Loucy (cell line): ENCODE measurements at regions not wholly inside any gene's neighbourhood (a gene's known extent, or its start where the extent isn't known, plus 50 kb on each side); places are given as distances from the start of the nearest gene placed in this dataset.

Experiments
- H2AFZ ChIP-seq: fragments of 200-600 bp; sonication (generic); 2 replicates; pipeline ENCODE4 v1.6.0; 2016; ENCODE audit warnings: antibody characterized with exemption, mild to moderate bottlenecking, low read length, moderate library complexity
- H3F3A ChIP-seq: fragments of 200-600 bp; 2 replicates; pipeline ENCODE4 v1.6.0; 2016; ENCODE audit warnings: antibody characterized with exemption, low read depth, mild to moderate bottlenecking
- H3K27me3 ChIP-seq: fragments of 200-600 bp; sonication (generic); 2 replicates; pipeline ENCODE4 v1.6.1; 2014; ENCODE audit warnings: low read length, mild to moderate bottlenecking; ENCODE audit not compliant: insufficient read depth, poor library complexity, severe bottlenecking
- H3K36me3 ChIP-seq: fragments of 200-600 bp; sonication (generic); 2 replicates; pipeline ENCODE4 v1.6.1; 2016; ENCODE audit warnings: low read length; ENCODE audit not compliant: insufficient read depth
- H3K4me1 ChIP-seq: fragments of 200-600 bp; sonication (generic); 2 replicates; pipeline ENCODE4 v1.5.1; 2014; ENCODE audit warnings: low read length, mild to moderate bottlenecking; ENCODE audit not compliant: insufficient read depth, poor library complexity, severe bottlenecking
- H3K4me2 ChIP-seq: fragments of 200-600 bp; sonication (generic); 2 replicates; pipeline ENCODE4 v1.6.0; 2014; ENCODE audit warnings: antibody characterized with exemption, low read length, low read depth, mild to moderate bottlenecking; ENCODE audit not compliant: poor library complexity, severe bottlenecking
- H3K4me3 ChIP-seq: fragments of 200-600 bp; sonication (generic); 2 replicates; pipeline ENCODE4 v1.5.1; 2014; ENCODE audit warnings: low read length, mild to moderate bottlenecking, mixed read lengths; ENCODE audit not compliant: poor library complexity, severe bottlenecking
- H3K79me2 ChIP-seq: fragments of 200-600 bp; sonication (generic); 2 replicates; pipeline ENCODE4 v1.6.1; 2014; ENCODE audit warnings: low read length; ENCODE audit not compliant: insufficient read depth
- H3K9ac ChIP-seq: fragments of 200-600 bp; sonication (generic); 2 replicates; pipeline ENCODE4 v1.6.0; 2014; ENCODE audit warnings: mild to moderate bottlenecking, low read depth, low read length, moderate library complexity; ENCODE audit not compliant: poor library complexity, severe bottlenecking
- H3K9me2 ChIP-seq: fragments of 200-600 bp; sonication (generic); replicated peaks from 2 replicates; pipeline ENCODE4 v1.6.1; 2016; ENCODE audit warnings: low read depth, low read length, mixed read lengths
- H3K9me3 ChIP-seq: fragments of 200-600 bp; sonication (generic); 2 replicates; pipeline ENCODE4 v1.6.1; 2014; ENCODE audit warnings: mild to moderate bottlenecking, antibody characterized with exemption, low read length, low read depth; ENCODE audit not compliant: insufficient read depth
- H4K20me1 ChIP-seq: fragments of 200-600 bp; sonication (generic); 2 replicates; pipeline ENCODE4 v1.6.0; 2014; ENCODE audit warnings: antibody characterized with exemption, low read length, mild to moderate bottlenecking; ENCODE audit not compliant: insufficient read depth, poor library complexity, severe bottlenecking
- EZH2phosphoT487 ChIP-seq: fragments of 200-600 bp; IDR thresholded peaks from 2 replicates; pipeline ENCODE4 v1.6.1; 2018; ENCODE audit warnings: antibody characterized with exemption, mild to moderate bottlenecking, moderate library complexity, borderline replicate concordance
- TF ChIP-seq, protein P1 (sequence below): fragments of 200-600 bp; sonication (generic); conservative IDR thresholded peaks from 2 replicates; pipeline ENCODE4 v1.5.1; 2014; ENCODE audit warnings: mild to moderate bottlenecking, antibody characterized with exemption, low read length

DNA sequence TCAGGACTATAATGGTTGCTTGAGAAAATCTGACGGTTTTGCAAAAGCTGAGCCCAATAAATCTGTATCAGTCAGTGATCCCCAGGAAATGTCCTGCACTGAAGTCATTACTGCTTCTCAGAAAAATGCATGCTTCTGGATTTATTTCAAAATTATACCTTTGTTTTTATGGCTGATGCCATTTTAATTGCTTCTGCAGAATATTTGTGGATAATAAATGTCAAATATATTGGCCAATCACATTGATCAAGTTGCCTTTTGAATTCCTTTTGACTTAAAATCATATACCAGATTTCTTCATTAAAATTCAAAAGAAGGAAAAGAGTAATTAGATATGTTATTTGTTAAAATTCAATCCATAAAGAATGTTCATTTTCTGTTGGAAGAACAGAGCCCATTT is 842.9 kb upstream of the ADGRL4 start:
- Histone ChIP-seq H3F3A (no peaks in the 10 kb centered on the region), H3K27me3 (no peaks in the 10 kb centered on the region), H3K79me2 (no peaks in the 10 kb centered on the region), H3K4me1 (no peaks in the 10 kb centered on the region), H3K9ac (no peak overlapping the region), H4K20me1 (no peaks in the 10 kb centered on the region), H3K4me3 (no peak overlapping the region), H3K9me2 (no peaks in the 10 kb centered on the region), H3K4me2 (no peak overlapping the region), H3K9me3 (no peaks in the 10 kb centered on the region), H3K36me3 (no peaks in the 10 kb centered on the region), H2AFZ (no peak overlapping the region)
- TF ChIP-seq EZH2phosphoT487 = no peak
- TF ChIP-seq, protein P1, sequence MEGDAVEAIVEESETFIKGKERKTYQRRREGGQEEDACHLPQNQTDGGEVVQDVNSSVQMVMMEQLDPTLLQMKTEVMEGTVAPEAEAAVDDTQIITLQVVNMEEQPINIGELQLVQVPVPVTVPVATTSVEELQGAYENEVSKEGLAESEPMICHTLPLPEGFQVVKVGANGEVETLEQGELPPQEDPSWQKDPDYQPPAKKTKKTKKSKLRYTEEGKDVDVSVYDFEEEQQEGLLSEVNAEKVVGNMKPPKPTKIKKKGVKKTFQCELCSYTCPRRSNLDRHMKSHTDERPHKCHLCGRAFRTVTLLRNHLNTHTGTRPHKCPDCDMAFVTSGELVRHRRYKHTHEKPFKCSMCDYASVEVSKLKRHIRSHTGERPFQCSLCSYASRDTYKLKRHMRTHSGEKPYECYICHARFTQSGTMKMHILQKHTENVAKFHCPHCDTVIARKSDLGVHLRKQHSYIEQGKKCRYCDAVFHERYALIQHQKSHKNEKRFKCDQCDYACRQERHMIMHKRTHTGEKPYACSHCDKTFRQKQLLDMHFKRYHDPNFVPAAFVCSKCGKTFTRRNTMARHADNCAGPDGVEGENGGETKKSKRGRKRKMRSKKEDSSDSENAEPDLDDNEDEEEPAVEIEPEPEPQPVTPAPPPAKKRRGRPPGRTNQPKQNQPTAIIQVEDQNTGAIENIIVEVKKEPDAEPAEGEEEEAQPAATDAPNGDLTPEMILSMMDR = no peak

DNA sequence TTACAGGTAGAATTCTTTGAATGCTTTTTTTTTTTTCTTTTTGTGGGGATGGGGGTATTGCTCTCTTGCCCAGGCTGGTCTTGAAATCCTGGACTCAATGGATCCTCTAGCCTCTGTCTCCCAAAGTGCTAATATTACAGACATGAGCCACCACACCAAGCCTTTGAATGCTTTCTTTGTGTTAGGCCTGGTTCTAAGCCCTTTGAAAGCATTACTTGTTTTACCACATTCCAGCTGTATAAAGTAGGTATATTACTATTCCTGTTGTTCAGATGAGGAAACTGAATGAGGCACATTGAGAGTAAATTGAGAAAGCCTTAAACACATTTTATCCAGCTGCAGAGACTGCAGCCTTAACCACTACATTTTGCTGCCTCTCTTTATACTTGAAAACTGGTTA is 841.8 kb upstream of the ADGRL4 start:
- Histone ChIP-seq H3K4me3 (no peak overlapping the region), H3F3A (no peaks in the 10 kb centered on the region), H3K9ac (no peak overlapping the region), H3K4me2 (no peak overlapping the region), H3K79me2 (no peaks in the 10 kb centered on the region), H3K9me2 (no peaks in the 10 kb centered on the region), H3K27me3 (no peaks in the 10 kb centered on the region), H2AFZ (no peak overlapping the region), H3K4me1 (no peaks in the 10 kb centered on the region), H4K20me1 (no peaks in the 10 kb centered on the region), H3K9me3 (no peaks in the 10 kb centered on the region), H3K36me3 (no peaks in the 10 kb centered on the region)
- no peak for TF ChIP-seq EZH2phosphoT487
- TF ChIP-seq, protein P1 = no peak

- Histone ChIP-seq H3K9me2 (no peaks in the 10 kb centered on the region), H3K4me1 (no peaks in the 10 kb centered on the region), H3F3A (no peaks in the 10 kb centered on the region), H3K9ac (no peak overlapping the region), H3K4me3 (no peak overlapping the region), H3K27me3 (no peaks in the 10 kb centered on the region), H2AFZ (no peak overlapping the region), H4K20me1 (no peaks in the 10 kb centered on the region), H3K9me3 (no peaks in the 10 kb centered on the region), H3K36me3 (no peaks in the 10 kb centered on the region), H3K79me2 (no peaks in the 10 kb centered on the region), H3K4me2 (no peak overlapping the region)
- no peak for TF ChIP-seq EZH2phosphoT487
- TF ChIP-seq, protein P1 = no peak
These were observed 841.2 kb upstream of the ADGRL4 start for GRCh38 chr1:79847700-79848099.
